ENCODE measurements at regions not wholly inside any gene's neighbourhood (a gene's known extent, or its start where the extent isn't known, plus 50 kb on each side); places are given as distances from the start of the nearest gene placed in this dataset.

DNA sequence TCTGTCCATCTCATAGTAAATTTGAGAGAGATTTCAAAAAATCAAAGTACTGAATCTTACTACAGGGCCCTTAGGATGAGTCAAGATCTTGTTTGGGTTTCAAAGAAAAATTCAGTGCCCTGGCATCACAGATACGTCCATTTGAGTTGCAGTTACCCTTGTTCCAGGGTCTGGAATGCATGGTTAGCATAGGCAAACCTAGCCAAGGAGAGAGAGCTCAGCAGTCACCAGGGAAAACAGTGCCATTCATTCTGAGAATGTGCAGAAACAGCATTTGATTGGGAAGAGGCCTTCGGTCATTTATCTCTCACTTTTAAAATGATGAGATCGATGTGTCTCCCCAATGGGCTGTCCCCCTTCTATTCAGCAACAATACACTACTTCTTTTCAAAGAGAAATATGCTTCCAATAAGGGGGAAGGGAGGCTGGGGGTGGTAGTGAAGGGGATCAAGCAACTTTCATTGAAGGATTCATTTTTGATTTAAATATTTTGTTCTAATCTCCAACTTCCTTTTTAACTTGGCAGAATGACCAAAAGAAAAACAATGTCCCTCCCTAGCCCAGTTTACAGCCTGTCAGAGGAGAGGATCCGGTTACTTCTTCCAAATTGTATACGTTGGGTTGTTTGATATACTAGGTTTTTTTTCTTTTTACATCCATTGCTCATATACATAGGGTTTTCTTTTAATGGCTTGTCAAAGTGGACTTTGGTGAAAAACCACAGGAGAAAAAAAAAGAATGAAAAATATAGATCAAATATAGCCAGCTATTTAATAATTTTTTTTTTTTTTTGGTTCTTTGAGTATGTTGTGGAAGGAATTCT, 491.1 kb downstream of the CCDC171 start:
- ATAC-seq (ENCODE audit: low FRiP score) (no peak), DNase-seq (ENCODE audit: low spot score) (no peak)
- TF ChIP-seq, protein P1, sequence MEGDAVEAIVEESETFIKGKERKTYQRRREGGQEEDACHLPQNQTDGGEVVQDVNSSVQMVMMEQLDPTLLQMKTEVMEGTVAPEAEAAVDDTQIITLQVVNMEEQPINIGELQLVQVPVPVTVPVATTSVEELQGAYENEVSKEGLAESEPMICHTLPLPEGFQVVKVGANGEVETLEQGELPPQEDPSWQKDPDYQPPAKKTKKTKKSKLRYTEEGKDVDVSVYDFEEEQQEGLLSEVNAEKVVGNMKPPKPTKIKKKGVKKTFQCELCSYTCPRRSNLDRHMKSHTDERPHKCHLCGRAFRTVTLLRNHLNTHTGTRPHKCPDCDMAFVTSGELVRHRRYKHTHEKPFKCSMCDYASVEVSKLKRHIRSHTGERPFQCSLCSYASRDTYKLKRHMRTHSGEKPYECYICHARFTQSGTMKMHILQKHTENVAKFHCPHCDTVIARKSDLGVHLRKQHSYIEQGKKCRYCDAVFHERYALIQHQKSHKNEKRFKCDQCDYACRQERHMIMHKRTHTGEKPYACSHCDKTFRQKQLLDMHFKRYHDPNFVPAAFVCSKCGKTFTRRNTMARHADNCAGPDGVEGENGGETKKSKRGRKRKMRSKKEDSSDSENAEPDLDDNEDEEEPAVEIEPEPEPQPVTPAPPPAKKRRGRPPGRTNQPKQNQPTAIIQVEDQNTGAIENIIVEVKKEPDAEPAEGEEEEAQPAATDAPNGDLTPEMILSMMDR (IDR thresholded peaks at IDR 0.05) = no peak

DNA sequence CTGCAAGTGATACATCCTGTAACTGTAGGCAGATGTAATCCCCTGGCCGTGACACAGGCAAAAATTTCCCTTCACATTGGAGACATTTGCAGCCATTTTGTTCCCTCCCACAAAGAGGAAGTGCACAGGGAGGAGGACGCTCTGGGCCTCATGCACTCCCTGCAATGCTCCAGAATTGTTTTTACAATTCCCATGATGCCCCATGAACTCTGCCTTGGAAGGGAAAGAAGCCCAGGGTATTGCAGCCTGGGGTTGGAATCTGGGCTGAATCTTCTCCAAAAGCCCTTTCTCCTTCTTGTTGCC, 491.7 kb downstream of the CCDC171 start:
- TF ChIP-seq, protein P1 (IDR thresholded peaks at IDR 0.05) = no peak
- ATAC-seq (ENCODE audit: low FRiP score) (no peak), DNase-seq (ENCODE audit: low spot score) (no peak)

DNA sequence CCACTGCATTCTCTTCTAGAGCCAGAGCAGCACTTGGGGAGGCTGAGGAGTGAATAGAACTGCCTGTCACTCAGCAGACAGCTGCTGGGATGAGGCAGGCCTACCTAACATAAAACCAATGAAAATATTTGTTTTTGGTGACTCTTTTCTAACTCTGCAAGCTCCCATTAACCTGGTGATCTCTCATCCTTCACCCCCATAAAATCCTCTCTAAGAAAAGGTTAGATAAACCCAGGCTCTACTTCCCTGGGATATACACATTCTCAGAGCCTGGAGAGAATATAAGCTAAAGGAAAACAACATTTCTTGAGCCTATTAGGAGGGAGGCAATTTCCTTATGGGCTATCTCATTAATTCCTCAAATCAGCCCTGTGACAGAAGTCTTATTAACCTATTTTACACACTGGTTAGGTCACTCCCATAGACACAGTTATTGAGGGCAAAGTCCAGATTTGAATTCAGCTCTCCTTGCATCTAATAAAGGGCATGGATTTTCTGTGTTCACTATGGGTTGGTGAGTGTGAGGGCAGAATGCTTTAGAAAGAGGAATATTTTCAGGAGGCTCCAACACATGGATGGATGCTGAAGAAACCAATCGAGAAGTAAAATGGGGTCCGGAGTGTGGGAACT, 492.9 kb downstream of the CCDC171 start:
- TF ChIP-seq, protein P1 (IDR thresholded peaks at IDR 0.05) = no peak
- no peak for ATAC-seq (ENCODE audit: low FRiP score)
- DNase-seq (ENCODE audit: low spot score) = no peak

DNA sequence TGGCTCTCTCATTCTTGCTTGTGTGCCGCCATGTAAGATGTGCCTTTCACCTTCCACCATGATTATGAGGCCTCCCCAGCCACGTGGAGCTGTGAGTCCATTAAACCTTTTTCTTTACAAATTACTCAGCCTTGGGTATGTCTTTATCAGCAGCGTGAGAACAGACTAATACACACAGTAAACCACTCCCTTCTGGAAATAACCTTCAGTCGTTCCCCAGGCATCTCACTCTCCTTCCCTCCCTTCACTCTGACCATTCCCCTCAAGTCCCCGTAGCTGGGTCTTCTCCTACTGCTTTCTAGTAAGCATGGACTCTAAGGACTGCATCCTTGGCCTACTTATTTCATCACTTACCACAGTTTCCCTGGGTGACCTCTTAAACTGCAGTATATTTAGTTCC, 493.9 kb downstream of the CCDC171 start:
- TF ChIP-seq, protein P1 (IDR thresholded peaks at IDR 0.05) = no peak
- DNase-seq (ENCODE audit: low spot score) (no peak), ATAC-seq (ENCODE audit: low FRiP score) (no peak)

DNA sequence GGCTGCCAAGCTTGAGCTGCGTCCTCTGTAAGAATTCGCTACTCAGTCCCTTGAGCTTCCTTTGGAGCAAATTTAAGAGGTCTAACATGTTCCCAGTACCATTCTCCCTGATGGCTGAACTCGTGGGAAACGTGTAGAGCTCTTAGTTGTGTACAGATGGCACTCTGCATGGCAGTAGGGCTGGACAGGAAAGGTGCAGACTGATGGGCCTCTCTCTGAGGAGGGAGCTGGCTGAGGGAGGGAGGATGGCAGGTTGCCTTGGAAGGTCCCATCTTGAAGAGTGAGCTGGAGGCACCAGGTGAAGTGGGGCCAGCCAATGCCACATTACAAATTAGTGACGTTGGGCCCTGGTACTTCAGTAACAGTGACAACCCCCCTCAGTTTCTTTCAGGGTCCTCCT, 495.3 kb downstream of the CCDC171 start:
- TF ChIP-seq, protein P1 (IDR thresholded peaks at IDR 0.05) = no peak
- ATAC-seq (ENCODE audit: low FRiP score) (no peak), DNase-seq (ENCODE audit: low spot score) (no peak)

DNA sequence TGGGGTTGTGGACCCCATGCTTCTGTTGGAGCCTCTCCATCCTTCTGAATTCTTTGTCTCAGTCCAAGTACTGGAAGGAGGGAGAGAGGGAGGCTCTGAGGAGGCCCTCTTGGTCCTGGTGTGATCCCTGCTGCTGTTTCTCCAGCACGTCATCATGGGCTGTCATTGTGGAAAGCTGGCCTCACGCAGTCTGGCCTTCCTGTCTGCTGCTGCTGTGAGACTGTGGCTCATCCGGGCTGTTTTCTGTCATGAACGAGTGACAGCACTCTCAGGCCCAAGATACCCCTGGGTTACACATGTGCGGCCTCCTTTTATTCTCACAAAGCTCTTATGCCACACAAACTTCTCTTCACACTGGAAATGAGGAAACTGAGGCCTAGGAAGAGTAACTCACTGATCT, 499.3 kb downstream of the CCDC171 start:
- DNase-seq (ENCODE audit: low spot score) (no peak), ATAC-seq (ENCODE audit: low FRiP score) (no peak)
- TF ChIP-seq, protein P1 (IDR thresholded peaks at IDR 0.05) = no peak
